KMS-11 (cell line): ENCODE measurements at regions not wholly inside any gene's neighbourhood (a gene's known extent, or its start where the extent isn't known, plus 50 kb on each side); places are given as distances from the start of the nearest gene placed in this dataset.

Experiments
- H2AFZ ChIP-seq: fragments of 200-600 bp; sonication (generic); 2 replicates; pipeline ENCODE4 v1.6.1; 2016; ENCODE audit warnings: antibody characterized with exemption, mixed run types, low read depth
- H3K27ac ChIP-seq: fragments of 200-600 bp; sonication (generic); 2 replicates; pipeline ENCODE4 v1.6.1; 2016; ENCODE audit warnings: mild to moderate bottlenecking, mixed run types
- H3K27me3 ChIP-seq: fragments of 200-600 bp; sonication (generic); 2 replicates; pipeline ENCODE4 v1.6.1; 2017; ENCODE audit warnings: mild to moderate bottlenecking, low read depth, mixed run types, moderate library complexity; ENCODE audit not compliant: insufficient read depth
- H3K36me3 ChIP-seq: fragments of 200-600 bp; sonication (generic); 2 replicates; pipeline ENCODE4 v1.6.1; 2017; ENCODE audit warnings: mild to moderate bottlenecking, mixed run types; ENCODE audit not compliant: insufficient read depth
- H3K4me1 ChIP-seq: fragments of 200-600 bp; sonication (generic); 2 replicates; pipeline ENCODE4 v1.6.1; 2016; ENCODE audit warnings: mild to moderate bottlenecking, low read depth, mixed run types; ENCODE audit not compliant: poor library complexity, severe bottlenecking
- H3K4me2 ChIP-seq: fragments of 200-600 bp; sonication (generic); 2 replicates; pipeline ENCODE4 v1.7.0; 2016; ENCODE audit warnings: mild to moderate bottlenecking, mixed run types
- H3K4me3 ChIP-seq: fragments of 200-600 bp; sonication (generic); IDR thresholded peaks from 2 replicates; pipeline ENCODE4 v1.6.1; 2017; ENCODE audit warnings: low read depth, low read length, mixed read lengths; ENCODE audit not compliant: insufficient read depth
- H3K79me2 ChIP-seq: fragments of 200-600 bp; sonication (generic); 2 replicates; pipeline ENCODE4 v1.6.1; 2016; ENCODE audit warnings: low read depth, mixed run types; ENCODE audit not compliant: insufficient read depth
- H3K9ac ChIP-seq: fragments of 200-600 bp; sonication (generic); 2 replicates; pipeline ENCODE4 v1.6.1; 2016; ENCODE audit warnings: mild to moderate bottlenecking, mixed run types
- H4K20me1 ChIP-seq: fragments of 200-600 bp; sonication (generic); 2 replicates; pipeline ENCODE4 v1.6.1; 2016; ENCODE audit warnings: mild to moderate bottlenecking, mixed run types; ENCODE audit not compliant: insufficient read depth
- CTCF ChIP-seq: fragments of 200-600 bp; sonication (generic); conservative IDR thresholded peaks from 2 replicates; pipeline ENCODE4 v1.6.1; 2017; ENCODE audit warnings: low read depth, mild to moderate bottlenecking, antibody characterized with exemption, low read length, moderate library complexity, mixed read lengths

GRCh38 chr15:48021336-48022086 lies 99.3 kb upstream of the SLC24A5 start:
- Histone ChIP-seq H3K4me3 (no peak overlapping the region), H3K79me2 (no peaks in the 10 kb centered on the region), H4K20me1 (no peaks in the 10 kb centered on the region), H2AFZ (no peak overlapping the region), H3K36me3 (no peaks in the 10 kb centered on the region), H3K4me1 (no peaks in the 10 kb centered on the region), H3K4me2 (no peak overlapping the region), H3K9ac (no peak overlapping the region), H3K27ac (no peak overlapping the region), H3K27me3 (no peaks in the 10 kb centered on the region)
- no peak for TF ChIP-seq CTCF

- no peak overlapping the region for H3K9ac ChIP-seq
- H3K4me3 ChIP-seq: no peak overlapping the region
- no peak for TF ChIP-seq CTCF
- no peaks in the 10 kb centered on the region for H3K36me3 ChIP-seq
- no peak overlapping the region for H3K4me2 ChIP-seq
- H3K27ac ChIP-seq: no peak overlapping the region
- no peak overlapping the region for H2AFZ ChIP-seq
- no peaks in the 10 kb centered on the region for H3K4me1 ChIP-seq
- no peaks in the 10 kb centered on the region for H3K27me3 ChIP-seq
- H3K79me2 ChIP-seq: no peaks in the 10 kb centered on the region
- no peaks in the 10 kb centered on the region for H4K20me1 ChIP-seq
Measured at GRCh38 chr15:48025118-48025517, 95.7 kb upstream of the SLC24A5 start.

- H3K36me3 ChIP-seq: no peaks in the 10 kb centered on the region
- no peak overlapping the region for H2AFZ ChIP-seq
- H3K9ac ChIP-seq: no peak overlapping the region
- no peaks in the 10 kb centered on the region for H3K27me3 ChIP-seq
- H3K27ac ChIP-seq: no peak overlapping the region
- no peak overlapping the region for H3K4me3 ChIP-seq
- no peak overlapping the region for H3K4me2 ChIP-seq
- no peak for TF ChIP-seq CTCF
- no peaks in the 10 kb centered on the region for H3K79me2 ChIP-seq
- H4K20me1 ChIP-seq: no peaks in the 10 kb centered on the region
- H3K4me1 ChIP-seq: no peaks in the 10 kb centered on the region
Measured at GRCh38 chr15:48028712-48029111, 92.1 kb upstream of the SLC24A5 start.

GRCh38 chr15:48029642-48030041 lies 91.1 kb upstream of the SLC24A5 start:
- H3K36me3 ChIP-seq: no peaks in the 10 kb centered on the region
- no peak overlapping the region for H3K4me3 ChIP-seq
- H3K4me2 ChIP-seq: no peak overlapping the region
- H3K9ac ChIP-seq: no peak overlapping the region
- no peaks in the 10 kb centered on the region for H3K27me3 ChIP-seq
- H3K27ac ChIP-seq: no peak overlapping the region
- H3K4me1 ChIP-seq: no peaks in the 10 kb centered on the region
- no peak overlapping the region for H2AFZ ChIP-seq
- TF ChIP-seq CTCF: no peak
- no peaks in the 10 kb centered on the region for H3K79me2 ChIP-seq
- H4K20me1 ChIP-seq: no peaks in the 10 kb centered on the region
